Fibroblast of villous mesenchyme (primary cell): ENCODE measurements at regions not wholly inside any gene's neighbourhood (a gene's known extent, or its start where the extent isn't known, plus 50 kb on each side); places are given as distances from the start of the nearest gene placed in this dataset.

ENCODE experiments used
- DNase-seq: peaks from one replicate; pipeline ENCODE4 v3.0.0-alpha.2; 2010; ENCODE audit warnings: low read depth
- H3K4me3 ChIP-seq: 2 replicates; pipeline ENCODE4 v1.5.1; 2011; ENCODE audit warnings: low read depth, mild to moderate bottlenecking, low read length
- TF ChIP-seq, protein P1 (sequence below): IDR thresholded peaks from 2 replicates; pipeline ENCODE4 v1.5.1; 2012; ENCODE audit warnings: low read depth, mild to moderate bottlenecking, low read length; ENCODE audit not compliant: insufficient read depth

DNA sequence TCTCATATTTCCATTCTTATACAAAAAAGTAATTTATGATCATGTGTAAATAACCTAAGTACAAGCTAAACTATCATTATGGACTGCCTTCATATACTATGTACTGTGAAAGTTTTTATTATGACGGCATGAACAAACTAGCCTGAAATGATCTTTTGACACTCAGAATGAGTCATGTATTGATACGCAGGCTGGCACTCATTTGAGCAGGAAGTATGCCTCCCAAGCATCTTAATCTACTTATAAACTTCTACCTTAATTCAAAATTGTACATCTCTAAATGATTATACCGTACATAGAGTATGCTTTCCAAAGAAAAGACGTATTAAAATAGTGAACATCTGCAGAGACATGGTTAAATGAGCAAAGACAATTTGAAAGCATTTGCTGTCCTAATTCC, 207.1 kb upstream of the SPOPL start:
- TF ChIP-seq, protein P1, sequence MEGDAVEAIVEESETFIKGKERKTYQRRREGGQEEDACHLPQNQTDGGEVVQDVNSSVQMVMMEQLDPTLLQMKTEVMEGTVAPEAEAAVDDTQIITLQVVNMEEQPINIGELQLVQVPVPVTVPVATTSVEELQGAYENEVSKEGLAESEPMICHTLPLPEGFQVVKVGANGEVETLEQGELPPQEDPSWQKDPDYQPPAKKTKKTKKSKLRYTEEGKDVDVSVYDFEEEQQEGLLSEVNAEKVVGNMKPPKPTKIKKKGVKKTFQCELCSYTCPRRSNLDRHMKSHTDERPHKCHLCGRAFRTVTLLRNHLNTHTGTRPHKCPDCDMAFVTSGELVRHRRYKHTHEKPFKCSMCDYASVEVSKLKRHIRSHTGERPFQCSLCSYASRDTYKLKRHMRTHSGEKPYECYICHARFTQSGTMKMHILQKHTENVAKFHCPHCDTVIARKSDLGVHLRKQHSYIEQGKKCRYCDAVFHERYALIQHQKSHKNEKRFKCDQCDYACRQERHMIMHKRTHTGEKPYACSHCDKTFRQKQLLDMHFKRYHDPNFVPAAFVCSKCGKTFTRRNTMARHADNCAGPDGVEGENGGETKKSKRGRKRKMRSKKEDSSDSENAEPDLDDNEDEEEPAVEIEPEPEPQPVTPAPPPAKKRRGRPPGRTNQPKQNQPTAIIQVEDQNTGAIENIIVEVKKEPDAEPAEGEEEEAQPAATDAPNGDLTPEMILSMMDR, result no peak
- DNase-seq, result no peak

DNA sequence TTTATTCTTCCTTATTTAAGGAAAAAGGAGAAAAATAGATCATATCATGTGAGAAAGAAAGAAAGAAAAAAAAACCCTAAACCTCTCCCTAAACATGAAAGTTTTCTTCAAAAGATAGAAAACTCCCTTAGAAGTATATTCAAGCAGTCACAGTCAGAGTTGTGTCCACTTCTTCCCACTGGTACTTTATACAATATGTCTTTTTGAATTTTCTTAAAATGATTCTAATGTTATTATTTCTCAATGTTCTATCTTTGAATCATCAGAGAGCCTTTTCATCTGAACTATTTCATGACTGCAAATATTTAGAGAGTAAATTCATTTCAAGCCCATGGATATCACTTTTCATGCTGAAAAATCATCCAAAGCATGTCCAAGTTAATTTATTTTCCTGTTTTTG, 205.2 kb upstream of the SPOPL start:
- TF ChIP-seq, protein P1, result no peak
- H3K4me3 ChIP-seq, result no peak overlapping the region
- no peak for DNase-seq

More for the DNA sequence above, 207.1 kb upstream of the SPOPL start:
- no peak overlapping the region for H3K4me3 ChIP-seq

DNA sequence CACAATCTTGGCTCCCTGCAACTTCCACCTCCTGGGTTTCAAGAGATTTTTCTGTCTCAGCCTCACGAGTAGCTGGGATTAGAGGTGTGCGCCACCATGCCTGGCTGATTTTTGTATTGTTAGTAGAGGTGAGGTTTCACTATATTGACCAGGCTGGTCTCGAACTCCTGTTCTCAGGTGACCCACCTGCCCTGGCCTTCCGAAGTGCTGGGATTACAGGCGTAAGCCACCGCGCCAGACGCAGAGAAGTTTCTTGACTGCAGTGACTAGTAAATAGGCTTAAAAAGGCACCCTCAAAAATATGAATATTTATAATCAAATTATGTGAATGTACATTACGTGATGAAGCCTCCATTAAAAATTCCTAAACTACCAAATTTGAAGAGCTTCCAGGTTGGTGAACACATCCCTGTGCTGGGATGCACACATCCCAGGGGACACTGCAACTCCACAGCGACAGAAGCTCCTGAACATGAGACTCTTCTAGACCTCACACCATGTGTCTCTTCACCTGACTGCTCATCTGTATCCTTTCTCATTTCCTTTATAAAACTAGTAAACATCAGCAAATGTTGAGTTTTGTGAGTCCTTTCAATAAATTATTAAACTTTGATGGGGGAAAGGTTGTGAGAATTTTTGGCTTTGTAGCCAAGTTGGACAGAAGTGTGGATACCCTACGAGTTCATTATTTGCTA, 203.3 kb upstream of the SPOPL start:
- DNase-seq, result no peak
- H3K4me3 ChIP-seq, result no peak overlapping the region
- TF ChIP-seq, protein P1, result no peak

DNA sequence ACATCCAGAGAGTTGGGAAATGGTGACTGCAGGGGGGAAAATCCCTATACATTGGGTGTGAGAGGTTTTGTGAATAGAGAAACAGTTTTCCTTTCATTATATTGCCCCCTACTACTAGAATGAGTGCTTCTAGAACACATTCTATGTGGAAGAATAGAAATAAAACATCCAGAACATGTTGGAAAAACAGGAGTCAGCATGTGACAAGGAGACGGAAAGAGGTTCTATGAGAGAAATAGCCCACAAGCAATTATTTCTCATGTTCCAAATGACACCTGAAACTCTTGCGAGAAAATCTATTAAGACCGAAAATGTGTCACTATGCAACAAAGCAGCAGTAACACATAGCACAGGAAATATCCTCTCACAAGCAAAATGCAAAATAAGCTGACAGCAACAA, 202.7 kb upstream of the SPOPL start:
- DNase-seq, result no peak
- no peak overlapping the region for H3K4me3 ChIP-seq
- TF ChIP-seq, protein P1, result no peak

DNA sequence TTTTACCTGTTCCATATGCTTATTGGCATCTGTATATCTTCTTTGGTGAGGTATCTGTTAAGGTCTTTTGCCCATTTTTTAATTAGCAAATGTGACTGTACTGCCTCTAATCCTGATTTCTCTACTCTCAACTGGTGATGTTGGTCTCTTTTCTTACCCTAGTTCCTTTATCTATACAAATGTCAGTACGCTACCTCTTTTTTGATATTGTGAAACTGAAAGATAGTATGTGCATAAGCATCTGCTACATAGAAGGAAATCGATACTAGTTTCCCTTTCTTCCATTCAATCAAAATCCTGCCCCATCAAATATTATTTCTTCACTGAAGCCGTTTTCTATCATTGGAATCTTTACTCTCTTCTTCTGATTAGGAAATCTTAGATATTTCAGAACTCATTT, 194.9 kb upstream of the SPOPL start:
- DNase-seq, result no peak
- H3K4me3 ChIP-seq, result no peak overlapping the region
- TF ChIP-seq, protein P1, result no peak

DNA sequence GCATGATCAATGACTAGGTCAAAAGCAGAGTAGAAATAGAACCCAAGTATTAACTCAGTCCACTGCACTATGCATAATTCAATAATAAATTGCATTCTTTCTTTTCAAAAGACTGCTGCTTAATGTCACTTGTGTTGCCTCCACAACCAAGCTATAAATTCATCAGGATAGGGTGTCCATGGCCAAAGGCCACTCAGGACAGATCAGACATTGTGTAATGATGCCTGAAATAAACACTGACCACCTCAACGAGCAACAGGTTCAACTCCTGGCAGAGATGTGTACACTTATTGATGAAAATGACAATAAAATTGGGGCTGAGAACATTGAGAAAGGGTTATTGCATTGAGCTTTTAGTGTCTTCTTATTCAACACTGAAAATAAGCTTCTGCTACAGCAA, 194.5 kb upstream of the SPOPL start:
- no peak overlapping the region for H3K4me3 ChIP-seq
- DNase-seq, result no peak
- TF ChIP-seq, protein P1, result no peak

DNA sequence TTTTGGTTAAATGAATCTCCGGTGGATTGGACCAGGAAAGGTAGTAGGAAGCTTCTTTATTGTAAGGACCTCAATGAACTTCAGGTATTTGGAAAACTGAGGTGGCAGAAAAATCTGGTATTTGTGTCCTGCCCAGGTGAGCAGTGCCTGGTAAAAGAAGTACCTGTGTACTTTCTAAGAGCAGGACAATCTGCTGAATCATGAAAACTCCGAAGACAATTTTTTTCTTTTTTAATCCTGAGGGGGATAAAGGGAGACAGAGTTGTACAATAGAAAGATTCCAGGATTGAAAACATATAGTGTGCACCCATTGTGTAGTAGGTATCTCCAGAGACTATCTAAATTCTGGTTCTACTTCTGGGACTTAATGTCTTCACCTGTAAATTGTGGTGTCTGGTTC, 191.8 kb upstream of the SPOPL start:
- no peak overlapping the region for H3K4me3 ChIP-seq
- TF ChIP-seq, protein P1, result no peak

More for the DNA sequence above, 191.8 kb upstream of the SPOPL start:
- DNase-seq, result no peak
